ENCODE measurements at regions not wholly inside any gene's neighbourhood (a gene's known extent, or its start where the extent isn't known, plus 50 kb on each side); places are given as distances from the start of the nearest gene placed in this dataset.

DNA sequence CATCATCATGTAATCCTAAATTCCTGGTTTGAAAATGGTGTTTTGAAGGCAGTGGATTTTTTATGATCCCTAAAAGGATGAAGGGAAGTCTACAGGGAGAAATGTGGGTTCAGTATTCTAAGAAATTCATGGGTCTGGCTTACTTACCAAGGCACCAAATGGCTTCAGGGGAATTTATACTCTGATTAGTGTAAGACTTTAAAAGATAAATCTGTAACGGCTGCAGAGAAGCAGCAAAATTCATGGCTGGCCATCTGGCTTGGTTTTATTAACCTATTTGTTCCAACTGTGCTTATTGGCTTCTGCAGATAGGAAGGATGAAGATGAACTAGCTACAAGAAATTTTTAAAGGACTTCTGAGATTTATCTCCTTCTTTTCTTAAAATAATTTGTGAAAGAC, 222.8 kb downstream of the TENT4A start:
- Mint-ChIP-seq H3K27ac (ENCODE audit: unreplicated experiment) (no peak overlapping the region), H3K4me1 (ENCODE audit: unreplicated experiment) (no peaks in the 10 kb centered on the region), H3K4me3 (ENCODE audit: unreplicated experiment) (no peak overlapping the region), H3K27me3 (ENCODE audit: unreplicated experiment) (no peaks in the 10 kb centered on the region), H3K9me3 (ENCODE audit: unreplicated experiment) (no peaks in the 10 kb centered on the region), H3K36me3 (ENCODE audit: unreplicated experiment) (no peaks in the 10 kb centered on the region)
- TF ChIP-seq, protein P1, sequence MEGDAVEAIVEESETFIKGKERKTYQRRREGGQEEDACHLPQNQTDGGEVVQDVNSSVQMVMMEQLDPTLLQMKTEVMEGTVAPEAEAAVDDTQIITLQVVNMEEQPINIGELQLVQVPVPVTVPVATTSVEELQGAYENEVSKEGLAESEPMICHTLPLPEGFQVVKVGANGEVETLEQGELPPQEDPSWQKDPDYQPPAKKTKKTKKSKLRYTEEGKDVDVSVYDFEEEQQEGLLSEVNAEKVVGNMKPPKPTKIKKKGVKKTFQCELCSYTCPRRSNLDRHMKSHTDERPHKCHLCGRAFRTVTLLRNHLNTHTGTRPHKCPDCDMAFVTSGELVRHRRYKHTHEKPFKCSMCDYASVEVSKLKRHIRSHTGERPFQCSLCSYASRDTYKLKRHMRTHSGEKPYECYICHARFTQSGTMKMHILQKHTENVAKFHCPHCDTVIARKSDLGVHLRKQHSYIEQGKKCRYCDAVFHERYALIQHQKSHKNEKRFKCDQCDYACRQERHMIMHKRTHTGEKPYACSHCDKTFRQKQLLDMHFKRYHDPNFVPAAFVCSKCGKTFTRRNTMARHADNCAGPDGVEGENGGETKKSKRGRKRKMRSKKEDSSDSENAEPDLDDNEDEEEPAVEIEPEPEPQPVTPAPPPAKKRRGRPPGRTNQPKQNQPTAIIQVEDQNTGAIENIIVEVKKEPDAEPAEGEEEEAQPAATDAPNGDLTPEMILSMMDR (IDR thresholded peaks at IDR 0.05) = no peak
- no peak for DNase-seq (ENCODE audit: extremely low spot score, unreplicated experiment)

DNA sequence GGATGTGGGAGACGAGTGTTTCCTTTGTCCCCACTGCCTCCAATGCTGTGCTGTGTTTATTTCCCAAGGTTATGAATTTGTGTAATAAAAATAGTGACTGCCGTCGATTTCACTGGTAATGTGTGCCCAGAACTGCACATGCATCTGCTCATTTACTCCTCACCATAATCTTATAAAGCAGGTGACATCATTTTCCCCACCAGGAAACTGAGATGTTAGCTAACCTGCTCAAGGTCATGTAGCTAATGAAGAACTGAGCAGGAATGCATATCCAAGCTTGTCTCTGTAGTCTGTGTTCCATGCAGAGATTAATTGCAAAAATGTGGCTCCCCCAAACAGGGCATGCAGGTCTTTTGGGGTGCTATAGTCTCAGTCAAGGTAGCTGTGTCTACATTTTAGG, 224.4 kb downstream of the TENT4A start:
- H3K27me3 Mint-ChIP-seq (ENCODE audit: unreplicated experiment) = no peaks in the 10 kb centered on the region
- no peaks in the 10 kb centered on the region for H3K4me1 Mint-ChIP-seq (ENCODE audit: unreplicated experiment)
- no peak overlapping the region for H3K27ac Mint-ChIP-seq (ENCODE audit: unreplicated experiment)
- H3K36me3 Mint-ChIP-seq (ENCODE audit: unreplicated experiment) = no peaks in the 10 kb centered on the region
- DNase-seq (ENCODE audit: extremely low spot score, unreplicated experiment) = no peak
- TF ChIP-seq, protein P1 (IDR thresholded peaks at IDR 0.05) = no peak
- H3K4me3 Mint-ChIP-seq (ENCODE audit: unreplicated experiment) = no peak overlapping the region
- H3K9me3 Mint-ChIP-seq (ENCODE audit: unreplicated experiment) = no peaks in the 10 kb centered on the region

DNA sequence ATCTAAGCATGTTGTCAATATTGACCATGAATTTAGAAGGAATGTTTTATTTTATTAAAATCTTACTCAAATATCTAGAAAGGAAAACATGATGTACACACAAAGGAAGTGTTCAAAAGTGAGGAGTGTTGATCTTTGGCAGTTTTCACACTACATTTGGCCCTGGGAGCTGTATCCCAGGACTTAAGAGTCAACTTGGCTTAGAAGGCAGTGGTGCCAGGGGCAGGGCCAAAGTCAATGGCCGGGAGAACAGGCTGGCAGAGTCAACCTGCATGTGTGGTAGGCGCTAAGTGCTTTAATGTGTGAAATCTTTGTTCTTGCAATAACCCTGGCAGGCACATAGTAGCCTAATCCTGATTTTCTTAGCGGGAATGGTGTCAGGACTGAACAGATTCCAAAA, 228.4 kb downstream of the TENT4A start:
- Mint-ChIP-seq H3K27me3 (ENCODE audit: unreplicated experiment) (no peaks in the 10 kb centered on the region), H3K4me3 (ENCODE audit: unreplicated experiment) (no peak overlapping the region), H3K27ac (ENCODE audit: unreplicated experiment) (no peak overlapping the region), H3K36me3 (ENCODE audit: unreplicated experiment) (no peaks in the 10 kb centered on the region), H3K9me3 (ENCODE audit: unreplicated experiment) (peaks cover 5% of the 10 kb centered on the region), H3K4me1 (ENCODE audit: unreplicated experiment) (no peaks in the 10 kb centered on the region)
- no peak for DNase-seq (ENCODE audit: extremely low spot score, unreplicated experiment)
- TF ChIP-seq, protein P1 (IDR thresholded peaks at IDR 0.05) = no peak

DNA sequence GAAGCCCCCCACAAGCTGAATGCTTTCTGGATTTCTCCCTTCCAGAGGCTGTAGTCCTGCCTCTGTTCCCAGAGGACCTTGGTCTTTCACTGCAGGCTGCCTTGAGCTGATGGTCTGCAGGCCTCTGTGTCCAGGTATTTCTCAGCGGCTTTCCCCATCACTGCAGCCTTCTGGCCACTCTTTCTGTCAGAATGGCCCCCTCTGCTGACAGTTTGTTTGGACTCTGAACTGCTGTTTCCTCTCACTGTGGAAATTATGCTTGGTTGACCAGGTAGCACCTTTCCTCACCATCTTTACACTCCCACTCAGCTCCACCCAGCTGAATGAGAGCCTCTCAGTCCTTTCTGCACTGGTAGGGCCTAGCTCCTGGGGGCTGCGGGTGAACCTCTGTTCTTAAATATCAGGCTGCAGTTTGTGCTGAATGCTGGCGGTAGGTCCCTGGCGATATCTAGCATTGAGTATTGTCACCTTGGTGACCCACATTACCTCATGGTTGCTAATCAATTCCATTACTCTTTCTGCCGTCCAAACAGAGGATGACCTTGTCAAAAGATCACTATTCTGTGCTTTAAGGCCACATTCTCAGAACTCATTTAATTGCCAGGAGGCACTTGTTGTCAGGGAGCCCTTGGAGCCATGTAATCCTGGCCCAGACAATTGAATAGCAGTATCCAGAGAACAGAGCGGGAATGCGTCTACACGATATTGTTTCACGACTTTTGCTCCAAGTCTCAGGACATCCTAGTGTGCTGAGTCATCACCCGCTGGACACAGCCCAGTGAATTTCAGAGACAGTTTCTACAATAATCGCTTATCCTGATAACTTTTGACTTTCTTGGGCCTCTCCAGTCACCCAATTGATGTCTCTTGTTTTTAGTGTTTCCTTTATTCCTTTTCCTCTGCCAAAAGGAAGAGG, 230.2 kb downstream of the TENT4A start:
- DNase-seq (ENCODE audit: extremely low spot score, unreplicated experiment) = no peak
- H3K4me3 Mint-ChIP-seq (ENCODE audit: unreplicated experiment) = no peak overlapping the region
- H3K27me3 Mint-ChIP-seq (ENCODE audit: unreplicated experiment) = no peaks in the 10 kb centered on the region
- no peak overlapping the region for H3K27ac Mint-ChIP-seq (ENCODE audit: unreplicated experiment)
- H3K36me3 Mint-ChIP-seq (ENCODE audit: unreplicated experiment) = no peaks in the 10 kb centered on the region
- TF ChIP-seq, protein P1 (IDR thresholded peaks at IDR 0.05) = no peak
- peaks cover 9% of the 10 kb centered on the region for H3K9me3 Mint-ChIP-seq (ENCODE audit: unreplicated experiment)
- H3K4me1 Mint-ChIP-seq (ENCODE audit: unreplicated experiment) = no peaks in the 10 kb centered on the region

DNA sequence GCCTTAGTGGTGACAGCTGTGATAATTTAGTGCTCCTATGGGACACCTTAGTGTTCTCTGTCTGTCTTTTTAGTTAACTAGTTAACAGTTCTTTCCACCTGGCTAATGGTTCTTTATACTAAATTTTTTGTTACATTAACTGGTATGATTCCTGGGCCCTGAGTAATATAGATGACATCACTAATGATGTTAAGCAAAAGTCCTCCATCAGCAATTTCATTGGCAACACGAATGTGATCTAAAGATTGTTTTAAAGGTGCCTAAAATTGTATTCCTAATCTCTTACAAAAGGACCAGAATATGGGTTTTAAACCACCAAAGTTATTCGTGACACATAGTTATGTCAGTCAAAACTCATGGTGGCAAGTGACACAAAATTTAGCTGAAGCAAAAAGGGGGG, 235.3 kb downstream of the TENT4A start:
- Mint-ChIP-seq H3K27me3 (ENCODE audit: unreplicated experiment) (no peaks in the 10 kb centered on the region), H3K9me3 (ENCODE audit: unreplicated experiment) (peaks cover 7% of the 10 kb centered on the region), H3K27ac (ENCODE audit: unreplicated experiment) (no peak overlapping the region), H3K4me1 (ENCODE audit: unreplicated experiment) (no peaks in the 10 kb centered on the region), H3K36me3 (ENCODE audit: unreplicated experiment) (no peaks in the 10 kb centered on the region), H3K4me3 (ENCODE audit: unreplicated experiment) (no peak overlapping the region)
- DNase-seq (ENCODE audit: extremely low spot score, unreplicated experiment) = no peak
- TF ChIP-seq, protein P1 (IDR thresholded peaks at IDR 0.05) = no peak
